Ishikawa (cell line): ENCODE measurements at regions not wholly inside any gene's neighbourhood (a gene's known extent, or its start where the extent isn't known, plus 50 kb on each side); places are given as distances from the start of the nearest gene placed in this dataset.

Experiments
- CEBPB ChIP-seq: IDR thresholded peaks from 2 replicates; pipeline ENCODE4 v1.6.1; 2012
- EP300 ChIP-seq: IDR thresholded peaks from 2 replicates; pipeline ENCODE4 v1.6.1; 2012; ENCODE audit warnings: borderline replicate concordance
- MAX ChIP-seq: IDR thresholded peaks from 2 replicates; pipeline ENCODE4 v1.6.1; 2012
- NFIC ChIP-seq: IDR thresholded peaks from 2 replicates; pipeline ENCODE4 v1.6.1; 2012
- TCF12 ChIP-seq: IDR thresholded peaks from 2 replicates; pipeline ENCODE4 v1.6.1; 2012; ENCODE audit warnings: low read depth
- TEAD4 ChIP-seq: IDR thresholded peaks from 2 replicates; pipeline ENCODE4 v1.6.1; 2012
- USF1 ChIP-seq: IDR thresholded peaks from 2 replicates; pipeline ENCODE4 v1.6.1; 2012

GRCh38 chr7:17493446-17493845 lies 195.0 kb downstream of the AHR start:
- TF ChIP-seq MAX (no peak), EP300 (no peak), CEBPB (no peak), USF1 (no peak), TEAD4 (no peak), TCF12 (no peak), NFIC (no peak)
